ENCODE measurements at regions not wholly inside any gene's neighbourhood (a gene's known extent, or its start where the extent isn't known, plus 50 kb on each side); places are given as distances from the start of the nearest gene placed in this dataset.

DNA sequence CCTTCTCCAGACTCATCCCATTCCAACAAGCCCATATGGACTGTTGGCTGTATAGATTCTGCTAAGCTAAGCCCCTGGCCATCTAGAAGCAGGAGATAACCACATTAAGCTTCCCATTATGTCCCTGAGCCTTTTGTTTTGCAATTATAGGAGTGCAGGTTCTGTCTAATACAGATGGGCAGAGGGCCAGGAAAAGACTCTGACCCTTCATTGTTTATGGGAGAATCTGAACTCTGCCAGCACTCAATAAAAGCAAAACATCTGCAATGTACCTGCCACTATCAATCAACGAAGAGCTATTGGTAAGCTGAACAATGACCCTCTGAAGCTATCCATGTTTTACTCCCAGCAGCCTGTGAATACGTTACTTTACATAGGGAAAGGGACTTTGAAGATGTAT is 207.3 kb upstream of the CLNK start:
- no peaks in the 10 kb centered on the region for H3K36me3 ChIP-seq (ENCODE audit: control insufficient read depth in 2 of 3, insufficient read depth in 3 of 3, low read length in 3 of 3)
- no peaks in the 10 kb centered on the region for H3K4me1 ChIP-seq (ENCODE audit: control insufficient read depth in 2 of 3, insufficient read depth in 2 of 3, low read depth in 1 of 3, low read length in 3 of 3)
- H3K27me3 ChIP-seq (ENCODE audit: control insufficient read depth, insufficient read depth, low read length) = no peaks in the 10 kb centered on the region
- intact Hi-C loops (cut with DNase I) = no loop called here
- H3K9ac ChIP-seq (ENCODE audit: low read length in 3 of 3) = no peak overlapping the region
- FAIRE-seq (no peak), DNase-seq (peak in 1 of 5 donors; percentile 9)
- no peaks in the 10 kb centered on the region for H3K9me3 ChIP-seq (ENCODE audit: control insufficient read depth in 2 of 3, insufficient read depth in 1 of 3, low read length in 3 of 3)
- H3K4me3 ChIP-seq (ENCODE audit: low read length in 3 of 3) = no peak overlapping the region
- TF ChIP-seq, protein P1, sequence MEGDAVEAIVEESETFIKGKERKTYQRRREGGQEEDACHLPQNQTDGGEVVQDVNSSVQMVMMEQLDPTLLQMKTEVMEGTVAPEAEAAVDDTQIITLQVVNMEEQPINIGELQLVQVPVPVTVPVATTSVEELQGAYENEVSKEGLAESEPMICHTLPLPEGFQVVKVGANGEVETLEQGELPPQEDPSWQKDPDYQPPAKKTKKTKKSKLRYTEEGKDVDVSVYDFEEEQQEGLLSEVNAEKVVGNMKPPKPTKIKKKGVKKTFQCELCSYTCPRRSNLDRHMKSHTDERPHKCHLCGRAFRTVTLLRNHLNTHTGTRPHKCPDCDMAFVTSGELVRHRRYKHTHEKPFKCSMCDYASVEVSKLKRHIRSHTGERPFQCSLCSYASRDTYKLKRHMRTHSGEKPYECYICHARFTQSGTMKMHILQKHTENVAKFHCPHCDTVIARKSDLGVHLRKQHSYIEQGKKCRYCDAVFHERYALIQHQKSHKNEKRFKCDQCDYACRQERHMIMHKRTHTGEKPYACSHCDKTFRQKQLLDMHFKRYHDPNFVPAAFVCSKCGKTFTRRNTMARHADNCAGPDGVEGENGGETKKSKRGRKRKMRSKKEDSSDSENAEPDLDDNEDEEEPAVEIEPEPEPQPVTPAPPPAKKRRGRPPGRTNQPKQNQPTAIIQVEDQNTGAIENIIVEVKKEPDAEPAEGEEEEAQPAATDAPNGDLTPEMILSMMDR (IDR thresholded peaks at IDR 0.05; ENCODE audit: borderline replicate concordance, extremely low read depth, insufficient read depth) = no peak
- no peak overlapping the region for H3K27ac ChIP-seq (ENCODE audit: low read depth in 2 of 2, low read length in 2 of 2)

GRCh38 chr4:10889819-10890218 is 205.3 kb upstream of the CLNK start:
- FAIRE-seq = no peak
- H3K9me3 ChIP-seq (ENCODE audit: control insufficient read depth in 2 of 3, insufficient read depth in 1 of 3, low read length in 3 of 3) = no peaks in the 10 kb centered on the region
- no peak for DNase-seq
- H3K9ac ChIP-seq (ENCODE audit: low read length in 3 of 3) = no peak overlapping the region
- H3K27ac ChIP-seq (ENCODE audit: low read depth in 2 of 2, low read length in 2 of 2) = no peak overlapping the region
- intact Hi-C loops (cut with DNase I) = no loop called here
- H3K36me3 ChIP-seq (ENCODE audit: control insufficient read depth in 2 of 3, insufficient read depth in 3 of 3, low read length in 3 of 3) = no peaks in the 10 kb centered on the region
- H3K4me3 ChIP-seq (ENCODE audit: low read length in 3 of 3) = no peak overlapping the region
- TF ChIP-seq, protein P1 (IDR thresholded peaks at IDR 0.05; ENCODE audit: borderline replicate concordance, extremely low read depth, insufficient read depth) = no peak
- no peaks in the 10 kb centered on the region for H3K27me3 ChIP-seq (ENCODE audit: control insufficient read depth, insufficient read depth, low read length)
- H3K4me1 ChIP-seq (ENCODE audit: control insufficient read depth in 2 of 3, insufficient read depth in 2 of 3, low read depth in 1 of 3, low read length in 3 of 3) = no peaks in the 10 kb centered on the region

DNA sequence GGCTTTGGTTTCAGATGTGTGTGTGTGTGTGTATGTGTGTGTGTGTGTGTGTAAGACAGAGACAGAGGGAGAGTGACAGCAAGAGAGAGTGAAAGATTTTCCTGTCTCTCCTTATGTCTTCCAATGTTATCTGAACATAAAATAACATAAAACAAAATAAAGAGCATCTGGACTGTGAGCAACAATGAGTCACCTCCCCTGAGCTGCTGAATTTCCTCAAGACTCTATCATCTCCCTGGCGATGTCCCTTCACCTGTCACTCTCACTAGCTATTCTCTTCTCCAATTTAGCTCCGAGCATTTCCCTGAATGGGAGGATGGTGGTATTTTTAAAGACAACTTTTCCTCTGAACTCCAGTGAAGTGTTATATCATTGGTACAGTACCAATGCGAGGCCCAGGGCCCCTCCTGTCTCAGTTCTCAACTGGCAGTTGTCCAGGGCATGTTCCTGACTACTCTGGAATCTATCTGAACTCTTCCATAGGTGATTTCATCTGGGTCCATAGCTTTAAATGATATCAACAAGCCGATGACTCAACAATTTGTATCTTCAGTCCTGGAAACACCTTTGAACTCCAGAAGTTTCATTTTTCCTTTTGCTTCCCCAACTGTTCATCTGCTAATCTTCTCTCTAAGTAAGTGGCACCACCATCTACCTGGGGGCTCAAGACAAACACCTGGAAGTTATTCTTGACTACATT is 195.0 kb upstream of the CLNK start:
- no peak overlapping the region for H3K4me3 ChIP-seq (ENCODE audit: low read length in 3 of 3)
- no peaks in the 10 kb centered on the region for H3K36me3 ChIP-seq (ENCODE audit: control insufficient read depth in 2 of 3, insufficient read depth in 3 of 3, low read length in 3 of 3)
- intact Hi-C loops (cut with DNase I) = no loop called here
- H3K27me3 ChIP-seq (ENCODE audit: control insufficient read depth, insufficient read depth, low read length) = no peaks in the 10 kb centered on the region
- H3K4me1 ChIP-seq (ENCODE audit: control insufficient read depth in 2 of 3, insufficient read depth in 2 of 3, low read depth in 1 of 3, low read length in 3 of 3) = no peaks in the 10 kb centered on the region
- no peaks in the 10 kb centered on the region for H3K9me3 ChIP-seq (ENCODE audit: control insufficient read depth in 2 of 3, insufficient read depth in 1 of 3, low read length in 3 of 3)
- no peak overlapping the region for H3K9ac ChIP-seq (ENCODE audit: low read length in 3 of 3)
- TF ChIP-seq, protein P1 (IDR thresholded peaks at IDR 0.05; ENCODE audit: borderline replicate concordance, extremely low read depth, insufficient read depth) = no peak
- H3K27ac ChIP-seq (ENCODE audit: low read depth in 2 of 2, low read length in 2 of 2) = no peak overlapping the region
- FAIRE-seq = no peak
- no peak for DNase-seq

- DNase-seq = no peak
- TF ChIP-seq, protein P1 (IDR thresholded peaks at IDR 0.05; ENCODE audit: borderline replicate concordance, extremely low read depth, insufficient read depth) = no peak
- Histone ChIP-seq H3K9ac (ENCODE audit: low read length in 3 of 3) (no peak overlapping the region), H3K36me3 (ENCODE audit: control insufficient read depth in 2 of 3, insufficient read depth in 3 of 3, low read length in 3 of 3) (no peaks in the 10 kb centered on the region), H3K4me1 (ENCODE audit: control insufficient read depth in 2 of 3, insufficient read depth in 2 of 3, low read depth in 1 of 3, low read length in 3 of 3) (no peaks in the 10 kb centered on the region), H3K27ac (ENCODE audit: low read depth in 2 of 2, low read length in 2 of 2) (no peak overlapping the region), H3K4me3 (ENCODE audit: low read length in 3 of 3) (no peak overlapping the region), H3K27me3 (ENCODE audit: control insufficient read depth, insufficient read depth, low read length) (no peaks in the 10 kb centered on the region), H3K9me3 (ENCODE audit: control insufficient read depth in 2 of 3, insufficient read depth in 1 of 3, low read length in 3 of 3) (no peaks in the 10 kb centered on the region)
- intact Hi-C loops (cut with DNase I) = no loop called here
- FAIRE-seq = no peak
Measured at GRCh38 chr4:10878861-10879260, 194.3 kb upstream of the CLNK start.

Measured in kidney (tissue), 13 donors.